Vagina (tissue), 2 donors: ENCODE measurements at regions not wholly inside any gene's neighbourhood (a gene's known extent, or its start where the extent isn't known, plus 50 kb on each side); places are given as distances from the start of the nearest gene placed in this dataset.

ENCODE experiments used
- DNase-seq, 2 donors: peaks; one replicate each; pipeline ENCODE4 v3.0.0-alpha.2; 2017; ENCODE audit errors: extremely low spot score in 2 of 2
- H3K27ac ChIP-seq: fragments of 200-600 bp; sonication (generic); one replicate; pipeline ENCODE4 v1.5.1; 2019
- H3K27me3 ChIP-seq: fragments of 200-600 bp; sonication (generic); one replicate; pipeline ENCODE4 v1.5.1; 2019
- H3K36me3 ChIP-seq, 2 donors: fragments of 200-600 bp; sonication (generic); one replicate each; pipeline ENCODE4 v1.5.1; 2017 to 2019
- H3K4me1 ChIP-seq: fragments of 200-600 bp; sonication (generic); one replicate; pipeline ENCODE4 v1.5.1; 2019
- H3K4me3 ChIP-seq, 2 donors: fragments of 200-600 bp; sonication (generic); 1 replicate in 1 of 2; 2 replicates in 1 of 2; pipeline ENCODE4 v1.5.1; 2016 to 2019
- H3K9me3 ChIP-seq: fragments of 200-600 bp; sonication (generic); one replicate; pipeline ENCODE4 v1.5.1; 2019
- CTCF ChIP-seq, 3 experiments: fragments of 450-650 bp in 2 of 3; fragments of 200-600 bp in 1 of 3; sonication (generic) in 1 of 3; IDR thresholded peaks; one replicate each; pipeline ENCODE4 v1.5.1; 2017 to 2019; ENCODE audit warnings: antibody characterized with exemption in 3 of 3, mild to moderate bottlenecking in 2 of 3, moderate library complexity in 2 of 3
- POLR2A ChIP-seq, 2 donors: fragments of 450-650 bp; IDR thresholded peaks; one replicate each; pipeline ENCODE4 v1.6.1; 2017; ENCODE audit warnings: antibody characterized with exemption in 2 of 2, mild to moderate bottlenecking in 2 of 2, moderate library complexity in 2 of 2
- POLR2AphosphoS5 ChIP-seq, 2 donors: sonication (generic); formaldehyde crosslinking; IDR thresholded peaks; one replicate each; pipeline ENCODE4 v1.9.0; 2017; ENCODE audit warnings: antibody characterized with exemption in 2 of 2, mild to moderate bottlenecking in 2 of 2, low read depth in 1 of 2; ENCODE audit not compliant: insufficient read depth in 1 of 2
- intact Hi-C: fragments of 100-400 bp; cut with DNase I; formaldehyde crosslinking; loops from one replicate; pipeline ENCODE4 v1.15.1; 2023

- Histone ChIP-seq H3K4me3 (no peak overlapping the region), H3K27me3 (no peaks in the 10 kb centered on the region), H3K27ac (no peak overlapping the region), H3K36me3 (no peaks in the 10 kb centered on the region), H3K4me1 (peaks cover 7% of the 10 kb centered on the region), H3K9me3 (no peaks in the 10 kb centered on the region)
- intact Hi-C loops = loop anchor here (10.0 kb wide), 1 partner anchor 418 kb away; no protein-coding TSS in a partner anchor
- TF ChIP-seq POLR2AphosphoS5 (IDR thresholded peaks at IDR 0.05; ENCODE audit: insufficient read depth in 1 of 2, low read depth in 1 of 2) (no peak), POLR2A (IDR thresholded peaks at IDR 0.05) (no peak), CTCF (IDR thresholded peaks at IDR 0.05) (no peak)
- no peak for DNase-seq
Measured at GRCh38 chr7:83702446-83702845, 53.5 kb upstream of the SEMA3E start.

- DNase-seq = no peak
- intact Hi-C loops = loop anchor here (10.0 kb wide), 1 partner anchor 417 kb away; no protein-coding TSS in a partner anchor
- H3K4me3 ChIP-seq = no peak overlapping the region
- H3K36me3 ChIP-seq = no peaks in the 10 kb centered on the region
- H3K4me1 ChIP-seq = peaks cover 7% of the 10 kb centered on the region
- no peak overlapping the region for H3K27ac ChIP-seq
- no peak for TF ChIP-seq POLR2A (IDR thresholded peaks at IDR 0.05)
- TF ChIP-seq POLR2AphosphoS5 (IDR thresholded peaks at IDR 0.05; ENCODE audit: insufficient read depth in 1 of 2, low read depth in 1 of 2) = no peak
- no peak for TF ChIP-seq CTCF (IDR thresholded peaks at IDR 0.05)
- H3K27me3 ChIP-seq = no peaks in the 10 kb centered on the region
- no peaks in the 10 kb centered on the region for H3K9me3 ChIP-seq
Measured at GRCh38 chr7:83701736-83702135, 52.8 kb upstream of the SEMA3E start.
